Common myeloid progenitor, CD34-positive (primary cell): ENCODE measurements at regions not wholly inside any gene's neighbourhood (a gene's known extent, or its start where the extent isn't known, plus 50 kb on each side); places are given as distances from the start of the nearest gene placed in this dataset.
"Not testable (repeated sequence)": the region's sequence is repeated elsewhere in the genome, so short reads cannot be mapped to it uniquely, and the experiment has no call there.

Experiments
- CTCF ChIA-PET: fragments of 350-600 bp; sonication (Branson Sonifier 250); formaldehyde crosslinking; loops from one replicate; lab custom pipeline; 2021; ENCODE audit warnings: antibody characterized with exemption; lab: Charles Lee
- POLR2A ChIA-PET: fragments of 350-600 bp; sonication (Branson Sonifier 250); formaldehyde crosslinking; loops from one replicate; lab custom pipeline; 2021; ENCODE audit warnings: antibody characterized with exemption; lab: Charles Lee
- DNase-seq, 3 donors: peaks; one replicate each; pipeline versions ENCODE4 v3.0.0 to v3.0.0-alpha.2; 2013
- H3K27ac ChIP-seq, 2 experiments: 1 replicate in 1 of 2; 2 replicates in 1 of 2; pipeline ENCODE4 v1.7.0; 2013; ENCODE audit warnings: inconsistent platforms in 2 of 2, low read length in 2 of 2, mild to moderate bottlenecking in 2 of 2, low read depth in 1 of 2, moderate library complexity in 1 of 2; ENCODE audit not compliant: severe bottlenecking in 2 of 2, insufficient read depth in 1 of 2, poor library complexity in 1 of 2
- H3K27me3 ChIP-seq, 5 experiments: replicated peaks in 2 of 5; 1 replicate in 3 of 5; 2 replicates in 2 of 5; pipeline versions ENCODE4 v1.6.1 to v1.7.0; 2013; ENCODE audit warnings: low read length in 4 of 5, mild to moderate bottlenecking in 2 of 5, moderate library complexity in 2 of 5, inconsistent platforms in 1 of 5; ENCODE audit not compliant: insufficient read depth in 5 of 5, control insufficient read depth in 4 of 5
- H3K36me3 ChIP-seq, 4 experiments: 1 replicate in 2 of 4; 2 replicates in 2 of 4; pipeline versions ENCODE4 v1.6.1 to v1.7.0; 2013; ENCODE audit warnings: low read length in 3 of 4, control low read depth in 1 of 4, mild to moderate bottlenecking in 1 of 4; ENCODE audit not compliant: control insufficient read depth in 4 of 4, insufficient read depth in 4 of 4
- H3K4me1 ChIP-seq, 4 experiments: 1 replicate in 3 of 4; 2 replicates in 1 of 4; pipeline versions ENCODE4 v1.6.1 to v1.7.1; 2013; ENCODE audit warnings: low read length in 3 of 4, mild to moderate bottlenecking in 3 of 4, control low read depth in 1 of 4, inconsistent platforms in 1 of 4, moderate library complexity in 1 of 4; ENCODE audit not compliant: control insufficient read depth in 4 of 4, insufficient read depth in 4 of 4; ENCODE audit errors: control extremely low read depth in 1 of 4
- H3K4me3 ChIP-seq, 7 experiments: 1 replicate in 4 of 7; 2 replicates in 3 of 7; pipeline versions ENCODE4 v1.5.1 to v1.7.0; 2013; ENCODE audit warnings: mild to moderate bottlenecking in 7 of 7, low read length in 6 of 7, moderate library complexity in 6 of 7, inconsistent platforms in 2 of 7, low read depth in 2 of 7, control low read depth in 1 of 7; ENCODE audit not compliant: insufficient read depth in 4 of 7, control insufficient read depth in 1 of 7; ENCODE audit errors: extremely low read depth in 1 of 7
- H3K9me3 ChIP-seq, 5 experiments: 1 replicate in 4 of 5; 2 replicates in 1 of 5; pipeline versions ENCODE4 v1.6.1 to v1.7.1; 2013; ENCODE audit warnings: low read length in 4 of 5, mild to moderate bottlenecking in 2 of 5, inconsistent platforms in 1 of 5, low read depth in 1 of 5, moderate library complexity in 1 of 5; ENCODE audit not compliant: control insufficient read depth in 4 of 5, insufficient read depth in 2 of 5; ENCODE audit errors: control extremely low read depth in 1 of 5
- WGBS: methylation state at CpG from one replicate; pipeline ENCODE4 v1.1.5; 2013; ENCODE audit not compliant: insufficient coverage; 5-methylcytosine and 5-hydroxymethylcytosine counted together

- no peak overlapping the region for H3K4me3 ChIP-seq
- POLR2A ChIA-PET, result no interaction called here
- DNase-seq, result no peak
- H3K36me3 ChIP-seq, result no peaks in the 10 kb centered on the region
- H3K4me1 ChIP-seq, result peaks cover 0 to 11% (median 0%) of the 10 kb centered on the region in 4 experiments
- no peak overlapping the region for H3K27ac ChIP-seq
- 80% methylated on average over 1 of the region's 1 CpG for WGBS
- CTCF ChIA-PET, result no interaction called here
- H3K9me3 ChIP-seq, result peaks cover 0 to 4% (median 1%) of the 10 kb centered on the region in 5 experiments
- H3K27me3 ChIP-seq, result no peaks in the 10 kb centered on the region
Observed at GRCh38 chr10:33087922-33088321, 129.9 kb upstream of the ITGB1 start.

- 100% methylated on average over 1 of the region's 3 CpGs for WGBS
- DNase-seq, result no peak
- Histone ChIP-seq H3K4me1 (peaks cover 0 to 11% (median 0%) of the 10 kb centered on the region in 4 experiments), H3K36me3 (no peaks in the 10 kb centered on the region), H3K27me3 (no peaks in the 10 kb centered on the region), H3K9me3 (peaks cover 0 to 4% (median 1%) of the 10 kb centered on the region in 5 experiments), H3K4me3 (no peak overlapping the region), H3K27ac (no peak overlapping the region)
- POLR2A ChIA-PET, result no interaction called here
- CTCF ChIA-PET, result no interaction called here
Observed at GRCh38 chr10:33087152-33087551, 129.1 kb upstream of the ITGB1 start.

GRCh38 chr10:33086100-33086499 is 128.1 kb upstream of the ITGB1 start:
- H3K9me3 ChIP-seq, result peaks cover 0 to 4% (median 0%) of the 10 kb centered on the region in 5 experiments
- CTCF ChIA-PET, result no interaction called here
- DNase-seq, result no peak
- H3K4me1 ChIP-seq, result peaks cover 0 to 11% (median 0%) of the 10 kb centered on the region in 4 experiments
- H3K27ac ChIP-seq, result no peak overlapping the region
- WGBS, result 100% methylated on average over 3 of the region's 5 CpGs
- H3K4me3 ChIP-seq, result no peak overlapping the region
- H3K27me3 ChIP-seq, result no peaks in the 10 kb centered on the region
- POLR2A ChIA-PET, result no interaction called here
- no peaks in the 10 kb centered on the region for H3K36me3 ChIP-seq

GRCh38 chr10:33085313-33085833 is 127.3 kb upstream of the ITGB1 start:
- Histone ChIP-seq H3K4me1 (peaks cover 0 to 11% (median 0%) of the 10 kb centered on the region in 4 experiments), H3K36me3 (no peaks in the 10 kb centered on the region), H3K4me3 (no peak overlapping the region), H3K27ac (no peak overlapping the region), H3K9me3 (peaks cover 0 to 4% (median 0%) of the 10 kb centered on the region in 5 experiments), H3K27me3 (no peaks in the 10 kb centered on the region)
- no peak for DNase-seq
- CTCF ChIA-PET, result no interaction called here
- POLR2A ChIA-PET, result no interaction called here

GRCh38 chr10:33084453-33084852 is 126.4 kb upstream of the ITGB1 start:
- H3K4me1 ChIP-seq, result peaks cover 0 to 11% (median 0%) of the 10 kb centered on the region in 4 experiments
- ChIA-PET POLR2A (no interaction called here), CTCF (no interaction called here)
- H3K9me3 ChIP-seq, result peaks cover 0 to 4% (median 0%) of the 10 kb centered on the region in 5 experiments
- H3K27ac ChIP-seq, result no peak overlapping the region
- no peaks in the 10 kb centered on the region for H3K36me3 ChIP-seq
- no peaks in the 10 kb centered on the region for H3K27me3 ChIP-seq
- 100% methylated on average over 1 of the region's 1 CpG for WGBS
- no peak overlapping the region for H3K4me3 ChIP-seq
- no peak for DNase-seq

GRCh38 chr10:33082373-33082895 is 124.4 kb upstream of the ITGB1 start:
- H3K9me3 ChIP-seq, result peaks cover 0 to 3% (median 0%) of the 10 kb centered on the region in 5 experiments
- H3K27me3 ChIP-seq, result no peaks in the 10 kb centered on the region
- H3K27ac ChIP-seq, result no peak overlapping the region
- H3K4me1 ChIP-seq, result peaks cover 0 to 8% (median 0%) of the 10 kb centered on the region in 4 experiments
- POLR2A ChIA-PET, result no interaction called here
- no peaks in the 10 kb centered on the region for H3K36me3 ChIP-seq
- WGBS, result no CpG with 5 or more reads among the region's 2 CpGs
- DNase-seq, result no peak
- CTCF ChIA-PET, result no interaction called here
- H3K4me3 ChIP-seq, result no peak overlapping the region

GRCh38 chr10:33080467-33080866 is 122.4 kb upstream of the ITGB1 start:
- H3K9me3 ChIP-seq, H3K27ac ChIP-seq, H3K27me3 ChIP-seq, CTCF ChIA-PET, H3K4me3 ChIP-seq, H3K36me3 ChIP-seq, POLR2A ChIA-PET, H3K4me1 ChIP-seq, DNase-seq: not testable (repeated sequence)
- WGBS, result no CpG with 5 or more reads among the region's 2 CpGs
